Stimulated activated CD8-positive, alpha-beta memory T cell treated with anti-CD3 and anti-CD28 coated beads, Interleukin-7, amount 100 ng/mL, for 48 hours (primary cell): ENCODE measurements at regions not wholly inside any gene's neighbourhood (a gene's known extent, or its start where the extent isn't known, plus 50 kb on each side); places are given as distances from the start of the nearest gene placed in this dataset.
A peak's percentile ranks its signal among the peaks of the same experiment; 100 is the strongest.
"Not testable (repeated sequence)": the region's sequence is repeated elsewhere in the genome, so short reads cannot be mapped to it uniquely, and the experiment has no call there.

ENCODE experiments used
- DNase-seq, 2 donors: peaks; one replicate each; pipeline ENCODE4 v3.0.0-alpha.2; 2020; ENCODE audit warnings: low read depth in 1 of 2; ENCODE audit errors: extremely low read depth in 1 of 2

DNA sequence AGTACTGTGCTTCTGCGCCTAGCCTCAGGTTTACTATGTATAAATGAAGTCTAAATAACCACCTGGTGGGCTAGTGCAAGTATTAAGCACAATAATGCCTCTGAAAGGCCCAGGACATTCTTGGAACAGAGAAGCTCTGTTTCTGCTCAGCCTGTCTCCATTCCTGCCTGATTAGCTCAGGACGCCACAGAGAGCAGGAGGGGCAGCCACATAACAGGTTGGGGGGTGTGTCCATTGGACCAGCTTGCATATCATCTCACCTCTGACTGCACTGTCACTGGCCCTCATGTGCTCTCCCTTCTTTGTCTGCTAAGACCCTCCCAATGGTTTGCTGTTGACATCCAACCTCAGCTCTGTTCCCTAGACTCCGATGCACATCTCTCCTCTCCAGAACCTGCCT is 52.8 kb upstream of the IKZF1 start:
- DNase-seq = no peak

- DNase-seq = no peak
These were observed 58.0 kb upstream of the IKZF1 start for GRCh38 chr7:50246551-50246950.

- DNase-seq = not testable (repeated sequence)
These were observed 62.4 kb upstream of the IKZF1 start for GRCh38 chr7:50242111-50242510.

DNA sequence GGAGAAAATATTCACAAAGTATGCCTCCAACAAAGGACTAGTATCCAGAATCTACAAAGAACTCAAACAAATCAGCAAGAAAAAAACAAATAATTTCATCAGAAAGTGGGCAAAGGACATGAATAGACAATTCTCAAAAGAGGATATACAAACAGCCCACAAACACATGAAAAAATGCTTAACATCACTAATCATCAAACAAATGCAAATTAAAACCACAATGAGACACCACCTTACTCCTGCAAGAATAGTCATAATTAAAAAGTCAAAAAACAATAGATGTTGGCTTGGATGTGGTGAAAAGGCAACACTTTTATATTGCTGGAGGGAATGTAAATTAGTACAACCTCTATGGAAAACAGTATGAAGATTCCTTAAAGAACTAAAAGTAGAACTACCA is 63.8 kb upstream of the IKZF1 start:
- not testable (repeated sequence) for DNase-seq

DNA sequence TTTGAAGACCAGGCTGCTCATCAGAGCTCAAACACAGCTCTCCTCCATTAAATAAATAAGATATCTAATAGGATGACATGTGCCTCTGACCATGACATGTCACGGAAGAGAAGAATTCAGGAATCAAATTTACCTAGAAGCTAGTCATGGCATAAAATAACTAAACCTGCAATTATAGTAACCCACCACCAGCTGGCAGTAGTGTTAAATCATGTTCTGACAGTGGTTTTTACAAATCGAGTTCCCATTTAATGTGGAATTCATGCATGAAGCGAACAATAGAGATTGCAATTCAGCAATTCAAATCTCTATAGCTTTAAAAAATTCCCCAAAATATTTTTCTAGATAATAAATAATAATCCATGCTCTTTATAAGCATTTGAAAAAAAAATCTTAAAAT is 74.6 kb upstream of the IKZF1 start:
- no peak for DNase-seq

- no peak for DNase-seq
These were observed 76.4 kb upstream of the IKZF1 start for GRCh38 chr7:50228148-50228547.

GRCh38 chr7:50227726-50228125 is 76.8 kb upstream of the IKZF1 start:
- DNase-seq = no peak

DNA sequence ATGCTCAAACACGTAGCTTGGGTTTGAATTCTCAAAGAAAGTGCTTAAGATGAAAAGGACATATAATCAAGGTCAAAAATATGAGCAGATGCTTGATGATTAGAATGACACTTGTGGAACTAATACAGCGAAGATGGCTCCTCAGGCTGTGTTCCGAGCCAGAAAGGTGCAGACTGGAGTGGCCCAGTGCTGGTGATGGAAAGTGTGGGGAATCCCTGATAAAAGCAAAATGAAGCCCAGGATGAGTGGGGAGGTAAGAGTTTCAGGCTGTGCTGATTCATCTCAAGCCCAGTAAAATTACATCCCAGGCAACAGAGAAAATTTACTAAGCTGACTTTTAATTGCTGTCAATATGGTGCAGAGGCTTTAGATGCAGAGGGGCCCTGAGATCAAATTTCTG is 77.8 kb upstream of the IKZF1 start:
- DNase-seq = no peak

DNA sequence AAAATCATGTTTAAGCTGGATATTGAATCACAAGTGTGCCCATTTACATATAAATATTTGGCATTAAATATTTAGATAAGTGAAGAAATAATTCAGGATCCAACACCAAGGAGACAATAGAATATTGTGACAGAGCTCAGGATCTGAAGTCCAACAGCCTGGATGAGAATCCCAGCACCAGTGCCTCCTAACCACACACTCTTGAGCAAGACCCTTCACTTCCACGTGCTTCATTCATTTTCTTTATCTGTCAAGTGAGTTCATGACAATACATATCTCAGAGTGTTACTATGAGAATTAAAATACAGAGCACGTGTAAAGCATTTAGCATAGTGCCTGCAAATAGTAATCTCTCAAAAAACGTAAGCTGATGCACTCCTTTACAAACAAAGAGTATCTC is 78.4 kb upstream of the IKZF1 start:
- no peak for DNase-seq

DNA sequence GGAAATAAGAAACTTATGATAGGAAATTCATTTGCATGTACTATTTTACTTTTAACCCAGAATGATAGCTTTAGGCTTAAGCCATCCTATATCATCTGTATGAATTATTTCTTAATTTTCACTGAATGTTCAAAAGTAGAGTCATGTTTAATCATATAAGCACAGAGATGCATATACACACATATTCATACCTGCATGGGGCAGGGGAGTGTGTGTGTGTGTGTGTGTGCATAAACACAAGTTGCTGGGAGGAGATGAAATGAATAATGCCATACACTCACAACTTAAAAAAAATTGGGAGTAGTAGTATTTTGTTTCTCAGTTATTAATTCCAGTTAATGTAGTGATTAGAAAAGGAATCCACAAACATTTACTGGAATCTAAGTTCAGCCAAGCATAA is 83.1 kb upstream of the IKZF1 start:
- no peak for DNase-seq

GRCh38 chr7:50221028-50221427 is 83.5 kb upstream of the IKZF1 start:
- no peak for DNase-seq

GRCh38 chr7:50220273-50220672 is 84.2 kb upstream of the IKZF1 start:
- DNase-seq = no peak

DNA sequence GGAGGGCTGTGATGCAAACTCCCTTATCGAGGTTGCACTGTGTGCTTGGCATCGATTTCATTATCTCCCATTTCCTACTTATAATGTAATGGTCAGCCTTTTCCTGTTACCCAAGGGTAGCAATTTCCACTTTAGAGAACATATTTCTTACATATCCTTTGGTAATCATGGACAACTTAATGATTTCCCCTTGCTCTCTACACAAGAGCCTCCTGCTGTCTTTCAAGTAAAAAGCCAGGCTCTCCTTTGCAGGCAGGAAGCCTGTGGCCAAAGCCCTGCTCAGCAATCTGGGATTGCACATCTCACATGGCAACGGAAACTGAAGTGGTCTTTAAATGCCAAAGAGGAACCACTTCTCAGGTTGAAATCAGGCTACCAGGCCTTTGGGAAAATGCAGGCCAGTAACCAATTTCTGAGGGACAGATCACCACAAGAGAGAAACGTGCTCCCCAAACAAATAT is 86.7 kb upstream of the IKZF1 start:
- DNase-seq = no peak

DNA sequence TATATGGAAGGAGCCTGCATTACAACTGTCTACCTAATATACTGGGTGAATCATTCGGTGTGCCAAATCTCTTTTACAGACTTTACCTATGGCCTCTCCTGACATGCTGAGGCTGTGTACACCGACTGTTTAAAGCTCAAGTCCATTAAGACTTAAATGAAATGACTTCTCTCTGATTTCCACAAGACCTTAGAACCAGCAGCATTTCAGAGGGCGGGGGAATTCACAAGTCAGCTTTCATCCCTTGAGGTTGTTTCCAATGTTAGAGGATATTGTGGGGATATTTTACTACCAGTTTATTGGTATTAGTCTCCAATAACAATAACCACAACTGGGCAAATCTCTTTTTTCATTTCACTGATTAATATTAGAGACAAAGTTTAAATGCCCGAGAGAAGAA is 87.1 kb upstream of the IKZF1 start:
- DNase-seq = no peak

GRCh38 chr7:50216626-50217025 is 87.9 kb upstream of the IKZF1 start:
- DNase-seq = no peak

- DNase-seq = no peak
These were observed 89.7 kb upstream of the IKZF1 start for GRCh38 chr7:50214771-50215170.

- DNase-seq = no peak
These were observed 90.3 kb upstream of the IKZF1 start for GRCh38 chr7:50214126-50214670.

GRCh38 chr7:50213622-50214017 is 90.9 kb upstream of the IKZF1 start:
- no peak for DNase-seq

DNA sequence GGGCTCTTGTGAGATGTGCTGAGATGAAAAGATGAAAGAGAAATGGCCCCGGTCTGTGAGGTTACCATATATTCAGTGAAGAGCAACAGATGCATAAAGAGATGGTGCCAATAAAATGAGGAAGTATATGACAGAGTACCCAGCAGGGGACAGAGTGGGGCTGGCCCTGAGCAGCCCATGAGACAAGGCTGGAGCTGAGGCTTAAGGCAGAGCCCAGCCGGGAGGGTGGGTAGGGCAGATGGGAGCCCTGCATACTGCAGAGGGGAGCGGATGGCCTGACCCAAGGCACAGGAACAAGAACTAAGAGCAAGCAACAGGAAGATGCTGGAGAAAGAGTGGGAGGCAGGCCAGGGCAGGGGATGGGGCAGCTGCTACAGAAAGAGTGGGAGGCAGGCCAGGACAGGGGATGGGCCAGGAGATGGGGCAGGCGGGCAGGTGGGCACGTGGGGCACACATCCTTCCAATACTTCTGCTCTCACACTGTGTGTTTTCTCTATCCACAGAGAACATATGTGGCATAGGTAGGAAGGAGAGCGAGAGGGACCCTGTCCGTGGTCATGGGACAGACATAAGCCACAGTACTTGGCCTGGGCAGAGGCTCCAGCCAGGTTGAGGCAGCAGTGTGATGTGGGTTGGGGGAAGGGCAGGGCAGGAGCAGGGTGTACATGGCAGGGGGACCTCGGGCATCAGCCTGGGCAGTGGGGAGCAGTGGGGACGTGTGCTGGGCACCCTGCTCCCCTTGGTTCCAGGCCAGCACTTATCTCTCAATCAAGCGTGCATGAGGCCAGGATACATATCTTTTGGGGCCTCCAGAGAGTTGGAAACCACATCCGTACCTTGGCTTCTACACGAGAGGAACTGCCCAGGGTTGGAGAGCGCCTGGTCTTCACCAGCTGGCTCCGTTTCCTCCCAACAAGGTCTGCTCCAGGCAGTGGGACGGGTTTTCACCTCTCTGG is 91.6 kb upstream of the IKZF1 start:
- no peak for DNase-seq

- DNase-seq = no peak
These were observed 92.5 kb upstream of the IKZF1 start for GRCh38 chr7:50212016-50212325.

DNA sequence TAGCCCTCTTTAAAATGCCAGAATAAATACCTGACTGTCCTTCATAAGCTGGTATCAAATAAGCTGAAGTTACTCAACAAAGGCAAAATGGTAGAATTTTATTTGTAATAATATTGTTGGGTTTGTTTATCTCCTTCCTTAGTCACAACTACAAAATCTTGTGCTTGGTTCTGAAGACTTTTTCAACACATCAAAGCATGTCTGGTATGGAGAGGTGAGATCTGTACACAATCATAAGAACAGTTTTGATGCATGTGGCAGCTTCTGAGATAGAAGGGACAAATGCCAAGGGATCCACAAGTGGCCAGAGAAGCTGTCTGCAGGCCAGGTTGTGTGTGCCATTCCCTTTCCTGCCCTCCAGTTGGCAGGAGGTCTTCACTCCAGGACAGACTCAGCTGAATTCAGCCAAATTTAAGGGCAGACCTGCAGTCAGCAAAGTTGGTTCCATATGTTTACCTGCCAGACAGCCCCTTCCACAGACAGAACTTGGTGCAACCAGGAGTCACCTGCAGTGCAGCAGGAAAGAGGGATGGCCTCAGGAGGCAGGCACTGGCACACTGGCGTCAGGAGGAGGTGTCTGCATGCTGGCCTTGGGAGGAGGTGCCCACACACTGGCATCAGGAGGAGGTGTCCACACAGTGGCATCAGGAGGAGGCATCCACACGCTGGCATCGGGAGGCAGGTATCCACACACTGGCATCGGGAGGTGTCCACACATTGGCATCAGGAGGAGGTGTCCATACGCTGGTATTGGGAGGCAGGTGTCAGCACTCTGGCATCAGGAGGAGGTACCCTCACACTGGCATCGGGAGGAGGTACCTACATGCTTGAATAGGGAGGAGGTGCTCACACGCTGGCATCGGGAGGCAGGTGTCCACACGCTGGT is 93.1 kb upstream of the IKZF1 start:
- DNase-seq = no peak

DNA sequence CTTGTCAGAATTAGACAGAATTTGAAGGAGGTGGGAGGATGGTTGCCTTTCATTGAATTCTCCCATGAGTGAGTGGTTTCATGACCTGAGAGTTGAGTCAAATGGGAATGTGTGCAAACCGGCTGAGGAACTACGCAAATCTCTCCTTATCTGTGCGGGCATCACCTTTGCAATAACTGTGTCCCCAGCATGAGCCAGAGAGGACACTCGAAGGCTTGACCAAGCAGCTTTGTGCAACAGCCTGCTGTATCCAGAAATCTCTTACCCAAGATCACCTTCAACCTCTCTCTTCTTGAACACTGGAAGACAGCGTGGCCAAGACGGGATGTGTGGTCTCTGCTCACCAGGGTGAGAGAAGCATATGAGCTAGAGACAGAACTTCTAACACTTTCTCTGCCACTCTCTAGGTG is 93.8 kb upstream of the IKZF1 start:
- peak in 1 of 2 donors; percentile 59 for DNase-seq
